ENCODE measurements at regions not wholly inside any gene's neighbourhood (a gene's known extent, or its start where the extent isn't known, plus 50 kb on each side); places are given as distances from the start of the nearest gene placed in this dataset.

DNA sequence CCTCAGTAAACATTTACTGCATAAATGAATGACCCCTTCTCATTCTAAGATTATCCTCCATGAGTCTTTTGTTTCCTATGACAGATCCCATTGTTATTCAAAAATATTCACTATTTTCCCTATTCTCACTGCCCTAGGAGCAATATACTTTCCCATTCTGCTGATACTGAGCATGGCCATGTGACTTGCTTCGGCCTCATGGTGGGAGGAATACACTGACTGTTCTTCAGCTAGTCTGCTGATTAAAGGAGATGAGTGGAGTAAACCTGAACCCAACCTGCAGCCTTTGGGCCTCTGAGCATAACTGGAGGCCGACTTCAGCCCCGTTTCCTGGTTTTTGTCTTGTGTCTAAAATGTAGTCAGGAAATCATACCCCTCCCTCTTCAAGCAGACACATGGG, 531.8 kb upstream of the SALL1 start:
- TF ChIP-seq, protein P1, sequence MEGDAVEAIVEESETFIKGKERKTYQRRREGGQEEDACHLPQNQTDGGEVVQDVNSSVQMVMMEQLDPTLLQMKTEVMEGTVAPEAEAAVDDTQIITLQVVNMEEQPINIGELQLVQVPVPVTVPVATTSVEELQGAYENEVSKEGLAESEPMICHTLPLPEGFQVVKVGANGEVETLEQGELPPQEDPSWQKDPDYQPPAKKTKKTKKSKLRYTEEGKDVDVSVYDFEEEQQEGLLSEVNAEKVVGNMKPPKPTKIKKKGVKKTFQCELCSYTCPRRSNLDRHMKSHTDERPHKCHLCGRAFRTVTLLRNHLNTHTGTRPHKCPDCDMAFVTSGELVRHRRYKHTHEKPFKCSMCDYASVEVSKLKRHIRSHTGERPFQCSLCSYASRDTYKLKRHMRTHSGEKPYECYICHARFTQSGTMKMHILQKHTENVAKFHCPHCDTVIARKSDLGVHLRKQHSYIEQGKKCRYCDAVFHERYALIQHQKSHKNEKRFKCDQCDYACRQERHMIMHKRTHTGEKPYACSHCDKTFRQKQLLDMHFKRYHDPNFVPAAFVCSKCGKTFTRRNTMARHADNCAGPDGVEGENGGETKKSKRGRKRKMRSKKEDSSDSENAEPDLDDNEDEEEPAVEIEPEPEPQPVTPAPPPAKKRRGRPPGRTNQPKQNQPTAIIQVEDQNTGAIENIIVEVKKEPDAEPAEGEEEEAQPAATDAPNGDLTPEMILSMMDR (IDR thresholded peaks at IDR 0.05; ENCODE audit: low read depth, low read length): no peak
- no peak overlapping the region for H3K4me3 ChIP-seq (replicated peaks in 1 of 2; ENCODE audit: low read depth in 2 of 2, low read length in 2 of 2)
- no peak for DNase-seq (ENCODE audit: low read depth in 2 of 2)

DNA sequence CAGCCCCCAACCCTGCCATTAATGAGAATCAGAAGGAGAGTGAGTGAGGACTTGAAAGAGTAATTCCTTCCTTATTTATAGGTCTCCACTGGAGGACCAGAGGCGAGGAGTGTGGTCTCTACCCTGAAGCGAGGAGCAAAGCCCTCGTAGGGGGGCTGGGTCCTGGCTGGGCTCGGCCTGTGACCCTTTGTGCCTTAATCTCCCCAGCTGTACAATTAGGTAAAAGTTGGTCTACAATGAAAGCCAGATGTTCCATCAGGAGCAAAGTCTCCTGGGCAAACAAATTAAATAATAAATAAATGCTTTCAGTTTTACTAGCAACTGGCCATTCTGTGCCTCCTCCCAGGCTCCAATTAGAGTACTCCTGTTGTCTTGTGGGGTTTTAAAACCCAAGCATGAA, 523.5 kb upstream of the SALL1 start:
- no peak for DNase-seq (ENCODE audit: low read depth in 2 of 2)
- H3K4me3 ChIP-seq (replicated peaks in 1 of 2; ENCODE audit: low read depth in 2 of 2, low read length in 2 of 2): no peak overlapping the region
- TF ChIP-seq, protein P1 (IDR thresholded peaks at IDR 0.05; ENCODE audit: low read depth, low read length): no peak

DNA sequence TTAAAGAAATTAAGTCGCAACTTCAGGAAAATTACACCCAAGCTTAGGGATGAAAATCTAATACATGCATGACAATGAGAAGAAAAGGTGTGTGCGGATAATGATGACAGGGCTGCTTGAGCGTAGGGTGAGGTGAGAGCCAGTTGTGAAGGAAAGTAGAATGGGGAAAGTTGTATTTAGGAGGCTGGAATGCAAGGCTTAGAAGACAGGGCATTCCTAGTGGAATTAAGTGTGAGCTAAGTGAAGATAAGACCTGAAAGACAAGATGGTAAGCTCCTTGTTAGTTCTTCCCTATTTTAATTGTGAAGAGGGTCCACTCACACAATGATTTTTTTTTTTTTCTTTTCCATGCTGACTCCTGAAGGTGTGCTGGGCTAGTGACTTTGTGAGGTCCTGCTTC, 519.5 kb upstream of the SALL1 start:
- H3K4me3 ChIP-seq (replicated peaks in 1 of 2; ENCODE audit: low read depth in 2 of 2, low read length in 2 of 2): no peak overlapping the region
- no peak for DNase-seq (ENCODE audit: low read depth in 2 of 2)
- TF ChIP-seq, protein P1 (IDR thresholded peaks at IDR 0.05; ENCODE audit: low read depth, low read length): no peak

DNA sequence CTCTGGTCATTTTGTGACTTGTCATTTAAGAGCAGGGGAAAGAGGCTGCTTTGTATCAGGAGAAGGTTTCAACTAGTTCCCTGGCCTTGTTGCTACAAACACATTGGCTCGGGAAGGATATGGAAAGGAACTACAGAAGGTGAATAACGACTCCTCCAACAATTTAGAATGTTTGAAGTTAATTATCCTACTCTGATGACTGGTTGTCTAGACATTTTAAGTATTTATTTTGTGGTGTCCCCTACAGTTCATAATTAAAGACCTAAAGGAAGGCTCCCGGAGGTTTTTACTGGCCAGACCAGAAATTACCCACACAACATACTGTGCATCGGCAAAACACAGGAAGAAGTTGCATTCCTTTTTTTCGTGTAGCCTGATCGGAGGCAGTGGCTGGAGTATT, 515.8 kb upstream of the SALL1 start:
- no peak overlapping the region for H3K4me3 ChIP-seq (replicated peaks in 1 of 2; ENCODE audit: low read depth in 2 of 2, low read length in 2 of 2)
- DNase-seq (ENCODE audit: low read depth in 2 of 2): no peak
- TF ChIP-seq, protein P1 (IDR thresholded peaks at IDR 0.05; ENCODE audit: low read depth, low read length): no peak

DNA sequence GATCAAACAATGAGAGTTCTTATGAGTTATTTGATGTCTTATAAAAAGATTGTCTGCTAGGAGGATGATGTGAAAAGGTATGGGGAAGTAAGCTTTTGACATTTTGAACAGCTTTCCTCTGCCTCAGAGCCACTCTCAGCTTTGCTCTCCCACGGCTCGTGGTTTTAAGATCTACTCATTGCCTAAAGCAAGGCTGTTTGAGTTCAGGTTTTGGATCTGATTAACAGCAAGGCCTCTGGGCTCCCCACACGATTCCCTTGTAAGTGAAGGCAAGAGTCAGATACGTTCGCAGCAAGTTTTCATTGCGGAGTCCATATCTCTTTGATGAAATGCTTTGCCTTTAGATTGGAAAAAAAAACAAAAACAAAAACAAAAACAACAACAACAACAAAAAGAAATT, 515.0 kb upstream of the SALL1 start:
- no peak overlapping the region for H3K4me3 ChIP-seq (replicated peaks in 1 of 2; ENCODE audit: low read depth in 2 of 2, low read length in 2 of 2)
- DNase-seq (ENCODE audit: low read depth in 2 of 2): no peak
- TF ChIP-seq, protein P1 (IDR thresholded peaks at IDR 0.05; ENCODE audit: low read depth, low read length): no peak

DNA sequence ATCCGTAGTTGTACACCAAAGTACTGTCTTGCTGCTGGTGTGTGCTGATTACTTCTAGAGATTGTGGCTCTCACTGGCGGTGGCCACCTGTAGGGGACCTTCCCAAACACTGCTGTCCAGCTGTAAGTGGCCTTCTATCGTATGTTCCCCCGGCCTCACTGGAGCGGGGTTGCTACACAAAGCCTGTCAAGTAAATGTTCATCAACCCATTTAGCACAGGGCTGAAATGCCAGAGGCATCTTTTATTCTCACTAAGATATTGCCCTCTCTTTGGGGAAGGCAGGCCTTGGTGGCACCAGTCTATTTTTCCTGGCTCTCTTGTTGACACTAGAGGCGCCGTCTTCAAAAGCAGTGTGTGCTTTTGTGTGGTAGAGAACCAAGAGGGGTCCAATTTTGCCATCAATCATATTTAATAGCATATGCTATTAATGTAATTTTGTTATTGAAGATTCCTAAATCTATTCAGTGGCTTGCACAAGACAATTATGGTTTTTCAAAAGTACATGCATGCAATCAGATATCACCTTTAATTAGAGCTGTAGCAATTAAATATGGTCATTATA, 514.4 kb upstream of the SALL1 start:
- no peak overlapping the region for H3K4me3 ChIP-seq (replicated peaks in 1 of 2; ENCODE audit: low read depth in 2 of 2, low read length in 2 of 2)
- TF ChIP-seq, protein P1 (IDR thresholded peaks at IDR 0.05; ENCODE audit: low read depth, low read length): no peak
- DNase-seq (ENCODE audit: low read depth in 2 of 2): no peak

DNA sequence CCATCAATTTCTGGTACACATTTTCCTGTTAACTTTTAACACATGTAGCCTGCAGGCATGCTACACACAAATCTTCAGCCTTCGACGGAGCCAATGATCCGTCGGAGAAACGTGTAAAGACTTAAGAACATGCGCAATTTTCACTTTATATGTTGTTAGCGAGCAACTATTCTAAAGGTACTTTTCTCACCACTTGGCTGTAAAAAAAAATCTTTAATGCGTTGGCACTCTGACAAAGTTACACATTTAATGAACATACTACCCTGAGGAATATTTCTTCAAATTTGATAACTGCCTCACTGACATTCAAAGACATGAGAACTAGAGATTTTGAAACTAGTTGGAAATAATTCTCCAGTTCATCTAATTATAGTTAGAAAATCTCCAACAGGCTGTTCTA, 507.5 kb upstream of the SALL1 start:
- no peak for DNase-seq (ENCODE audit: low read depth in 2 of 2)

More for the DNA sequence above, 507.5 kb upstream of the SALL1 start:
- no peak overlapping the region for H3K4me3 ChIP-seq (replicated peaks in 1 of 2; ENCODE audit: low read depth in 2 of 2, low read length in 2 of 2)
- TF ChIP-seq, protein P1 (IDR thresholded peaks at IDR 0.05; ENCODE audit: low read depth, low read length): no peak

All from cardiac fibroblast (primary cell).